Pulmonary artery endothelial cell (primary cell): ENCODE measurements at regions not wholly inside any gene's neighbourhood (a gene's known extent, or its start where the extent isn't known, plus 50 kb on each side); places are given as distances from the start of the nearest gene placed in this dataset.

Source experiments
- DNase-seq: peaks from one replicate; pipeline ENCODE4 v3.0.0-alpha.2; 2011; ENCODE audit warnings: low read depth, low spot score

- DNase-seq = no peak
Measured at GRCh38 chr7:84548366-84549365, 354.1 kb upstream of the SEMA3A start.

GRCh38 chr7:84547331-84547730 is 352.7 kb upstream of the SEMA3A start:
- DNase-seq = no peak

GRCh38 chr7:84546403-84546802 is 351.8 kb upstream of the SEMA3A start:
- no peak for DNase-seq

- DNase-seq = no peak
Measured at GRCh38 chr7:84538268-84538667, 343.7 kb upstream of the SEMA3A start.

- no peak for DNase-seq
Measured at GRCh38 chr7:84536271-84536870, 341.8 kb upstream of the SEMA3A start.

- DNase-seq = no peak
Measured at GRCh38 chr7:84535580-84536270, 341.1 kb upstream of the SEMA3A start.

- no peak for DNase-seq
Measured at GRCh38 chr7:84533182-84533581, 338.6 kb upstream of the SEMA3A start.

GRCh38 chr7:84532196-84532595 is 337.6 kb upstream of the SEMA3A start:
- DNase-seq = no peak

- DNase-seq = peak; percentile 17
Measured at GRCh38 chr7:84529480-84530205, 335.1 kb upstream of the SEMA3A start.

GRCh38 chr7:84528756-84529479 is 334.3 kb upstream of the SEMA3A start:
- no peak for DNase-seq

- peak; percentile 43 for DNase-seq
Measured at GRCh38 chr7:84524714-84525694, 330.4 kb upstream of the SEMA3A start.

GRCh38 chr7:84513061-84513460 is 318.5 kb upstream of the SEMA3A start:
- no peak for DNase-seq

- no peak for DNase-seq
Measured at GRCh38 chr7:84512055-84512454, 317.5 kb upstream of the SEMA3A start.

GRCh38 chr7:84510505-84510904 is 315.9 kb upstream of the SEMA3A start:
- no peak for DNase-seq

- DNase-seq = no peak
Measured at GRCh38 chr7:84509522-84509921, 314.9 kb upstream of the SEMA3A start.

GRCh38 chr7:84508606-84509005 is 314.0 kb upstream of the SEMA3A start:
- no peak for DNase-seq

- DNase-seq = no peak
Measured at GRCh38 chr7:84507529-84507928, 312.9 kb upstream of the SEMA3A start.

- DNase-seq = no peak
Measured at GRCh38 chr7:84506151-84506550, 311.6 kb upstream of the SEMA3A start.

- DNase-seq = no peak
Measured at GRCh38 chr7:84502239-84502638, 307.6 kb upstream of the SEMA3A start.

- no peak for DNase-seq
Measured at GRCh38 chr7:84497873-84498272, 303.3 kb upstream of the SEMA3A start.
